ENCODE measurements at regions not wholly inside any gene's neighbourhood (a gene's known extent, or its start where the extent isn't known, plus 50 kb on each side); places are given as distances from the start of the nearest gene placed in this dataset.

DNA sequence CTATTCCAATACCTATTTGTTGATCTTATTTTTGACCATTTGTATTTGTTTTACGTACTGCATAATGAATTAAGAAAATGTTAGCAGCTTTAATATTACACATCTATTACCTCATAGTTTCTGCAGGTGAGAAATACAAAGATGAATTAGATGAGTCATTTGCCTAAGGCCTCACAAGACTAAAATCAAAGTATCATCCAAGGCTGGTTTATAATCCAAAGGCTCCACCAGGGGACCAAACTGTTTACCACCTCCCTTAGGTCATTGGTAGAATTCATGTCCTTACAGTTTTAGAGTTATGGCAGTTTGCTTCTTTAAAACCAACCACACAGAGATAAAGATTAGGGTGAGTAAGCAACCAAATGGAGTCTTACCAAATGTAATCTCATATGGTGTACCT is 848.1 kb downstream of the SLITRK6 start:
- TF ChIP-seq, protein P1, sequence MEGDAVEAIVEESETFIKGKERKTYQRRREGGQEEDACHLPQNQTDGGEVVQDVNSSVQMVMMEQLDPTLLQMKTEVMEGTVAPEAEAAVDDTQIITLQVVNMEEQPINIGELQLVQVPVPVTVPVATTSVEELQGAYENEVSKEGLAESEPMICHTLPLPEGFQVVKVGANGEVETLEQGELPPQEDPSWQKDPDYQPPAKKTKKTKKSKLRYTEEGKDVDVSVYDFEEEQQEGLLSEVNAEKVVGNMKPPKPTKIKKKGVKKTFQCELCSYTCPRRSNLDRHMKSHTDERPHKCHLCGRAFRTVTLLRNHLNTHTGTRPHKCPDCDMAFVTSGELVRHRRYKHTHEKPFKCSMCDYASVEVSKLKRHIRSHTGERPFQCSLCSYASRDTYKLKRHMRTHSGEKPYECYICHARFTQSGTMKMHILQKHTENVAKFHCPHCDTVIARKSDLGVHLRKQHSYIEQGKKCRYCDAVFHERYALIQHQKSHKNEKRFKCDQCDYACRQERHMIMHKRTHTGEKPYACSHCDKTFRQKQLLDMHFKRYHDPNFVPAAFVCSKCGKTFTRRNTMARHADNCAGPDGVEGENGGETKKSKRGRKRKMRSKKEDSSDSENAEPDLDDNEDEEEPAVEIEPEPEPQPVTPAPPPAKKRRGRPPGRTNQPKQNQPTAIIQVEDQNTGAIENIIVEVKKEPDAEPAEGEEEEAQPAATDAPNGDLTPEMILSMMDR (IDR thresholded peaks at IDR 0.05 in 8 of 11, conservative IDR thresholded peaks at IDR 0.05 in 3 of 11), result no peak
- no peak for TF ChIP-seq POLR2AphosphoS5 (IDR thresholded peaks at IDR 0.05)
